GM12878 (cell line): ENCODE measurements at regions not wholly inside any gene's neighbourhood (a gene's known extent, or its start where the extent isn't known, plus 50 kb on each side); places are given as distances from the start of the nearest gene placed in this dataset.

Experiments
- ATF7 ChIP-seq: fragments of 450-650 bp; IDR thresholded peaks from 2 replicates; pipeline ENCODE4 v1.6.1; 2016; ENCODE audit warnings: low read depth, mild to moderate bottlenecking
- CHD2 ChIP-seq: IDR thresholded peaks from 2 replicates; pipeline ENCODE4 v1.6.1; 2011; ENCODE audit warnings: low read depth, low read length, improper control_type of control experiment, borderline replicate concordance
- MYC ChIP-seq: IDR thresholded peaks from 2 replicates; pipeline ENCODE4 v1.6.1; 2011; ENCODE audit warnings: mild to moderate bottlenecking, low read length, moderate library complexity, inconsistent platforms; ENCODE audit not compliant: insufficient read depth, insufficient replicate concordance, insufficient read length, severe bottlenecking
- POLR2AphosphoS5 ChIP-seq: IDR thresholded peaks from 2 replicates; pipeline ENCODE4 v1.6.1; 2011; ENCODE audit warnings: mild to moderate bottlenecking, low read length, inconsistent platforms
- RCOR1 ChIP-seq: conservative IDR thresholded peaks from 2 replicates; pipeline ENCODE4 v1.6.1; 2012; ENCODE audit warnings: low read depth, low read length, improper control_type of control experiment
- SMC3 ChIP-seq: IDR thresholded peaks from 2 replicates; pipeline ENCODE4 v1.6.1; 2011; ENCODE audit warnings: low read length, improper control_type of control experiment, borderline replicate concordance
- WRNIP1 ChIP-seq: IDR thresholded peaks from 2 replicates; pipeline ENCODE4 v1.6.1; 2011; ENCODE audit warnings: low read depth, low read length, improper control_type of control experiment, borderline replicate concordance
- TF ChIP-seq, protein P1 (sequence below): IDR thresholded peaks from 2 replicates; pipeline ENCODE4 v1.6.1; 2012; ENCODE audit warnings: improper control_type of control experiment, low read depth, low read length; ENCODE audit not compliant: insufficient replicate concordance
- TF ChIP-seq, protein P2 (sequence below): IDR thresholded peaks from 2 replicates; pipeline ENCODE4 v1.6.1; 2011; ENCODE audit warnings: borderline replicate concordance, low read depth, mild to moderate bottlenecking, moderate library complexity, mixed read lengths, low read length; ENCODE audit not compliant: insufficient read depth; ENCODE audit errors: extremely low read length

DNA sequence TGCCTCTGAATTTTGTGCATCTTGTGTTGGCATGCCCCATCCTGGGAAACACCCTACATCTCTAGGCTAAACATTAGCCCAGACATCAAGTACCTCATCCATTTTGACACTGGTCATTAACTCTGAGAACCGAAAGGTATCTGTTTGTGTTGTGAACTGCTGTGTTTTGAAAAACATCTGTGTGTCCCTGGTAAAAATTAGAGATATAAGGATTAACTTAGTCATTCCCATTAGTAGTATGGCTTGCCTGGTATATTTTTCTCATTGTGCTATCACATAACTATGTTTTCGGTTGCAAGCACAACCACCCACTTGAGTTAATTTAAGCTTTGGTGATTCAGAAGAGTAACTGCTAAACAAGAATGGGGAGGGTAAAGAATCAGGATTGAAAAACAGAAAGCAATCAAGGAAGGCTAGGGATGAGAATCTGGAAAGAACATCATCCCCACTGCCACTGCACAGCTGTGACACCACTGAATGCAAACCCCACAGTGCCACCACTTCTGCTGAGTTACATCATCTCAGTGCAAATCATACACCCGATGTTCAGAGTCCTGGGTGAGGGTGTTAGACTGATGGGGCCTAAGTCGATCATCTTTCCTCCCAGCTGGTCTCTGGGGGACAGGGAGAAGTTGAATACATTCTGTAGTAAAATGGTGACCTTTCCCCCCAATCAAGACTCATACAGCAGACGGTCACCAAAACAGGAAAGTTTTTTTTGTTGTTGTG, 234.0 kb downstream of the EPHA4 start (continued):
- TF ChIP-seq, protein P1, sequence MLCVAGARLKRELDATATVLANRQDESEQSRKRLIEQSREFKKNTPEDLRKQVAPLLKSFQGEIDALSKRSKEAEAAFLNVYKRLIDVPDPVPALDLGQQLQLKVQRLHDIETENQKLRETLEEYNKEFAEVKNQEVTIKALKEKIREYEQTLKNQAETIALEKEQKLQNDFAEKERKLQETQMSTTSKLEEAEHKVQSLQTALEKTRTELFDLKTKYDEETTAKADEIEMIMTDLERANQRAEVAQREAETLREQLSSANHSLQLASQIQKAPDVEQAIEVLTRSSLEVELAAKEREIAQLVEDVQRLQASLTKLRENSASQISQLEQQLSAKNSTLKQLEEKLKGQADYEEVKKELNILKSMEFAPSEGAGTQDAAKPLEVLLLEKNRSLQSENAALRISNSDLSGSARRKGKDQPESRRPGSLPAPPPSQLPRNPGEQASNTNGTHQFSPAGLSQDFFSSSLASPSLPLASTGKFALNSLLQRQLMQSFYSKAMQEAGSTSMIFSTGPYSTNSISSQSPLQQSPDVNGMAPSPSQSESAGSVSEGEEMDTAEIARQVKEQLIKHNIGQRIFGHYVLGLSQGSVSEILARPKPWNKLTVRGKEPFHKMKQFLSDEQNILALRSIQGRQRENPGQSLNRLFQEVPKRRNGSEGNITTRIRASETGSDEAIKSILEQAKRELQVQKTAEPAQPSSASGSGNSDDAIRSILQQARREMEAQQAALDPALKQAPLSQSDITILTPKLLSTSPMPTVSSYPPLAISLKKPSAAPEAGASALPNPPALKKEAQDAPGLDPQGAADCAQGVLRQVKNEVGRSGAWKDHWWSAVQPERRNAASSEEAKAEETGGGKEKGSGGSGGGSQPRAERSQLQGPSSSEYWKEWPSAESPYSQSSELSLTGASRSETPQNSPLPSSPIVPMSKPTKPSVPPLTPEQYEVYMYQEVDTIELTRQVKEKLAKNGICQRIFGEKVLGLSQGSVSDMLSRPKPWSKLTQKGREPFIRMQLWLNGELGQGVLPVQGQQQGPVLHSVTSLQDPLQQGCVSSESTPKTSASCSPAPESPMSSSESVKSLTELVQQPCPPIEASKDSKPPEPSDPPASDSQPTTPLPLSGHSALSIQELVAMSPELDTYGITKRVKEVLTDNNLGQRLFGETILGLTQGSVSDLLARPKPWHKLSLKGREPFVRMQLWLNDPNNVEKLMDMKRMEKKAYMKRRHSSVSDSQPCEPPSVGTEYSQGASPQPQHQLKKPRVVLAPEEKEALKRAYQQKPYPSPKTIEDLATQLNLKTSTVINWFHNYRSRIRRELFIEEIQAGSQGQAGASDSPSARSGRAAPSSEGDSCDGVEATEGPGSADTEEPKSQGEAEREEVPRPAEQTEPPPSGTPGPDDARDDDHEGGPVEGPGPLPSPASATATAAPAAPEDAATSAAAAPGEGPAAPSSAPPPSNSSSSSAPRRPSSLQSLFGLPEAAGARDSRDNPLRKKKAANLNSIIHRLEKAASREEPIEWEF, result no peak
- TF ChIP-seq, protein P2, sequence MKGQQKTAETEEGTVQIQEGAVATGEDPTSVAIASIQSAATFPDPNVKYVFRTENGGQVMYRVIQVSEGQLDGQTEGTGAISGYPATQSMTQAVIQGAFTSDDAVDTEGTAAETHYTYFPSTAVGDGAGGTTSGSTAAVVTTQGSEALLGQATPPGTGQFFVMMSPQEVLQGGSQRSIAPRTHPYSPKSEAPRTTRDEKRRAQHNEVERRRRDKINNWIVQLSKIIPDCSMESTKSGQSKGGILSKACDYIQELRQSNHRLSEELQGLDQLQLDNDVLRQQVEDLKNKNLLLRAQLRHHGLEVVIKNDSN, result no peak
- TF ChIP-seq RCOR1 (no peak), CHD2 (no peak), ATF7 (0 out of 2 replicates have a peak, but pooled peaks have one; percentile 10), MYC (no peak), WRNIP1 (no peak), SMC3 (no peak), POLR2AphosphoS5 (no peak)
